OCI-LY7 (cell line): ENCODE measurements at regions not wholly inside any gene's neighbourhood (a gene's known extent, or its start where the extent isn't known, plus 50 kb on each side); places are given as distances from the start of the nearest gene placed in this dataset.

ENCODE experiments used
- BruUV-seq: library from RNA; stranded (reverse); fragments of 400-500 nt; replicated peaks from 2 replicates; lab custom pipeline; 2021; lab: Mats Ljungman, UMichigan
- CTCF ChIA-PET: fragments of 300-600 bp; sonication (Branson Sonifier 250); formaldehyde crosslinking; loops from one replicate; lab custom pipeline; 2022; ENCODE audit warnings: antibody characterized with exemption; ENCODE audit not compliant: unreplicated experiment; lab: Charles Lee
- POLR2A ChIA-PET: fragments of 300-600 bp; sonication (Branson Sonifier 250); formaldehyde crosslinking; loops from one replicate; lab custom pipeline; 2022; ENCODE audit warnings: antibody characterized with exemption; lab: Charles Lee
- DNase-seq: peaks from one replicate; pipeline ENCODE4 v3.0.0-alpha.2; 2015; ENCODE audit warnings: low spot score
- H2AFZ ChIP-seq: fragments of 200-600 bp; sonication (generic), shearing (Covaris generic); 2 replicates; pipeline ENCODE4 v1.6.1; 2014; ENCODE audit warnings: mild to moderate bottlenecking, antibody characterized with exemption, low read length, moderate library complexity
- H3K27ac ChIP-seq: fragments of 200-600 bp; sonication (generic); 2 replicates; pipeline ENCODE4 v1.5.1; 2014; ENCODE audit warnings: mixed run types, low read depth, mild to moderate bottlenecking, moderate library complexity, low read length, inconsistent platforms; ENCODE audit not compliant: poor library complexity, severe bottlenecking
- H3K36me3 ChIP-seq: fragments of 200-600 bp; sonication (generic); 2 replicates; pipeline ENCODE4 v1.6.1; 2014; ENCODE audit warnings: mild to moderate bottlenecking, antibody characterized with exemption, low read length, moderate library complexity, mixed read lengths; ENCODE audit not compliant: insufficient read depth
- H3K4me1 ChIP-seq: fragments of 200-600 bp; sonication (generic); 2 replicates; pipeline ENCODE4 v1.5.1; 2014; ENCODE audit warnings: mild to moderate bottlenecking, low read length; ENCODE audit not compliant: insufficient read depth, poor library complexity, severe bottlenecking
- H3K4me2 ChIP-seq: fragments of 200-600 bp; sonication (generic); 2 replicates; pipeline ENCODE4 v1.6.1; 2014; ENCODE audit warnings: mild to moderate bottlenecking, low read length
- H3K4me3 ChIP-seq: fragments of 200-600 bp; sonication (generic); 2 replicates; pipeline ENCODE4 v1.5.1; 2014; ENCODE audit warnings: mild to moderate bottlenecking, low read depth, low read length; ENCODE audit not compliant: poor library complexity, severe bottlenecking
- H3K79me2 ChIP-seq: fragments of 200-600 bp; sonication (generic); 2 replicates; pipeline ENCODE4 v1.6.1; 2016; ENCODE audit warnings: low read depth, mild to moderate bottlenecking, low read length, moderate library complexity, mixed read lengths; ENCODE audit not compliant: insufficient read depth
- H3K9me2 ChIP-seq: fragments of 200-600 bp; sonication (generic); 2 replicates; pipeline ENCODE4 v1.6.1; 2016; ENCODE audit warnings: mild to moderate bottlenecking, low read length, mixed read lengths; ENCODE audit not compliant: insufficient read depth
- H3K9me3 ChIP-seq: fragments of 200-600 bp; sonication (generic); 2 replicates; pipeline ENCODE4 v1.6.1; 2014; ENCODE audit warnings: mild to moderate bottlenecking, mixed run types, low read length, mixed read lengths
- H4K20me1 ChIP-seq: fragments of 200-600 bp; sonication (generic); 2 replicates; pipeline ENCODE4 v1.6.1; 2014; ENCODE audit warnings: mild to moderate bottlenecking, antibody characterized with exemption, low read length, moderate library complexity, mixed read lengths; ENCODE audit not compliant: insufficient read depth
- CTCF ChIP-seq: fragments of 200-600 bp; sonication (generic); conservative IDR thresholded peaks from 2 replicates; pipeline ENCODE4 v1.5.1; 2014; ENCODE audit warnings: mild to moderate bottlenecking, antibody characterized with exemption, low read length, moderate library complexity, mixed read lengths
- EZH2phosphoT487 ChIP-seq: fragments of 200-600 bp; sonication (generic); IDR thresholded peaks from 2 replicates; pipeline ENCODE4 v1.6.1; 2018; ENCODE audit warnings: low read depth, borderline replicate concordance, mild to moderate bottlenecking, mixed run types, antibody characterized with exemption, low read length, moderate library complexity, mixed read lengths
- intact Hi-C: fragments of 100-400 bp; cut with micrococcal nuclease; formaldehyde crosslinking; loops from one replicate; pipeline ENCODE4 v1.10.0; 2022; ENCODE audit not compliant: unreplicated experiment

GRCh38 chr22:22110548-22111266 is 128.1 kb upstream of the TOP3B start:
- Histone ChIP-seq H4K20me1 (no peaks in the 10 kb centered on the region), H3K9me2 (no peaks in the 10 kb centered on the region), H3K4me1 (peaks cover 34% of the 10 kb centered on the region), H3K4me2 (peak overlapping the region; percentile 69), H3K36me3 (no peaks in the 10 kb centered on the region), H3K27ac (peak overlapping the region; percentile 64), H3K4me3 (peak overlapping the region; percentile 38), H3K9me3 (no peaks in the 10 kb centered on the region), H2AFZ (peak overlapping the region; percentile 80), H3K79me2 (no peaks in the 10 kb centered on the region)
- POLR2A ChIA-PET = interaction anchor here (0.7 to 2.5 kb wide), 25 partner anchors 8 to 96 kb away, joined by 3 to 17 read pairs (median 4); no protein-coding TSS in a partner anchor
- BruUV-seq = no TSS peak
- DNase-seq = peak; percentile 95
- intact Hi-C loops = loop anchor here (1.0 to 5.0 kb wide), 7 partner anchors 46 to 188 kb away; no protein-coding TSS in a partner anchor
- CTCF ChIA-PET = interaction anchor here (0.6 to 2.0 kb wide), 19 partner anchors 8 to 132 kb away, joined by 3 to 14 read pairs (median 4); no protein-coding TSS in a partner anchor
- TF ChIP-seq CTCF (peak; percentile 89), EZH2phosphoT487 (no peak)

DNA sequence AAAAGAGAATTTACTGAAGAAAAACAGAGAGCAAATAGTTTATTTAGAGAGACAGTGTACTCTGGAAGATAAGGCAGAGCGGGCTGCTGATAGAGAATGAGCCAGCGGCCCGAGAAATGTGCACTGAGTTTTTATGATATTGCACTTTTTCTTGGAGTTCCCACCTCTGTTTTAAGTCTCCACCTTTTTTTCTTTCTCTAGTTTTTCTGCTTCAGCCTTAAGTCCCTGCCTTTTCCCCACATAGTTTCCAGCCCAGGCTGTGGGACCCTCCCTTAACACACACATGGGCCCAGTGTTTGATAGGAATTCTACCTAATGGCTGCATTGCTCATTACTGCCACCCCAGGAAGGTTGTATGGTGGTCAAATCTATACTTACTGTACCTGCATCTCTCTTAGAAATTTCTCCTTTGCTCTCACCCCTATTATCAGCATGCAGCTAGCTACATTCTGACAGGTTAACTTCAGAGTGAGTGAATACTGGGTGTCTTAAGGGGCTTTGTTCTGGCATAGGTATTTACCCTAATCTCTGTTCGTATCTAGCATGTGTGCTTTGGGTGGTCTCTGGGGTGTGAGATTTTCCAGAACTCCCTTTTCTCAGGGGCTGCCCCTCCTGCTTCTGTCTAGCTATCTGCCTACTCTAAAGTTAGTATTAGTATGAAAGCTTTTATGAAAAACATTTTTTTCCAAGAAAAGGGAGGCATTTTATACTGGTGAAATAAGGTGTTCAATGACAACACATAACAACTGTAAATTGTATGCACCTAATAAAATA is 127.3 kb upstream of the TOP3B start:
- TF ChIP-seq EZH2phosphoT487 = no peak
- peak; percentile 88 for TF ChIP-seq CTCF
- Histone ChIP-seq H3K4me3 (no peak overlapping the region), H3K79me2 (no peaks in the 10 kb centered on the region), H4K20me1 (no peaks in the 10 kb centered on the region), H3K4me1 (peaks cover 34% of the 10 kb centered on the region), H3K9me3 (no peaks in the 10 kb centered on the region), H3K27ac (peak overlapping the region; percentile 8), H3K4me2 (peak overlapping the region; percentile 69), H3K36me3 (no peaks in the 10 kb centered on the region), H3K9me2 (no peaks in the 10 kb centered on the region), H2AFZ (peak overlapping the region; percentile 80; the same call in 1 of the 2 replicates)
- intact Hi-C loops = loop anchor here (1.0 to 5.0 kb wide), 6 partner anchors 49 to 189 kb away; no protein-coding TSS in a partner anchor
- no TSS peak for BruUV-seq
- ChIA-PET CTCF (interaction anchor here (0.5 to 2.0 kb wide), 14 partner anchors 9 to 520 kb away, joined by 3 to 14 read pairs (median 4); no protein-coding TSS in a partner anchor), POLR2A (interaction anchor here (0.5 to 2.5 kb wide), 22 partner anchors 9 to 1194 kb away, joined by 3 to 17 read pairs (median 4); no protein-coding TSS in a partner anchor)
- DNase-seq = peak; percentile 52
